Rectal smooth muscle tissue (tissue), 1 donor: ENCODE measurements at regions not wholly inside any gene's neighbourhood (a gene's known extent, or its start where the extent isn't known, plus 50 kb on each side); places are given as distances from the start of the nearest gene placed in this dataset.
"Not testable (repeated sequence)": the region's sequence is repeated elsewhere in the genome, so short reads cannot be mapped to it uniquely, and the experiment has no call there.

Source experiments
- H3K27ac ChIP-seq: one replicate; pipeline ENCODE4 v1.7.0; 2013; ENCODE audit warnings: low read depth, low read length, inconsistent platforms
- H3K27me3 ChIP-seq: one replicate; pipeline ENCODE4 v1.7.0; 2013; ENCODE audit warnings: low read length; ENCODE audit not compliant: control insufficient read depth, insufficient read depth
- H3K36me3 ChIP-seq: one replicate; pipeline ENCODE4 v1.7.0; 2013; ENCODE audit warnings: low read length; ENCODE audit not compliant: control insufficient read depth, insufficient read depth
- H3K4me1 ChIP-seq: one replicate; pipeline ENCODE4 v1.7.0; 2013; ENCODE audit warnings: low read length; ENCODE audit not compliant: control insufficient read depth, insufficient read depth
- H3K4me3 ChIP-seq: one replicate; pipeline ENCODE4 v1.7.0; 2013; ENCODE audit warnings: low read length
- H3K9ac ChIP-seq: one replicate; pipeline ENCODE4 v1.7.0; 2013; ENCODE audit warnings: low read length

DNA sequence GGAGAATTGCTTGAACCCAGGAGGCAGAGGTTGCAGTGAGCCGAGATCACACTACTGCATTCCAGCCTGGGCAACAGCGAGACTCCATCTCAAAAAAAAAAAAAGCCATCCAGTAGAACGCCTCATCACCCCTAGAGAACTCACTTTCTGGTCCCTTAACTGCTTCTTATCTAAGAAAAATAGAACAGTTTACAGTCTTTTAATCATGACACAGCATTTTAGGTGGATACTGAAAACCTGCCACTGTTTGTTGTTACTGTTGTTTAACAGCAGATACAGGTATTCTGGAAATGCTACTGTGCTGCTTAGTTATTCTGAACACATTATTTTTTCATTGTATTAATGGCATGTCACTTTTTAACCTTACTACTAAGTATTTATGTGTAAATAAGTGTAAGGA lies 624.3 kb upstream of the GHITM start:
- Histone ChIP-seq H3K36me3 (no peaks in the 10 kb centered on the region), H3K27me3 (no peaks in the 10 kb centered on the region), H3K27ac (no peak overlapping the region), H3K9ac (no peak overlapping the region), H3K4me1 (no peaks in the 10 kb centered on the region), H3K4me3 (no peak overlapping the region)

DNA sequence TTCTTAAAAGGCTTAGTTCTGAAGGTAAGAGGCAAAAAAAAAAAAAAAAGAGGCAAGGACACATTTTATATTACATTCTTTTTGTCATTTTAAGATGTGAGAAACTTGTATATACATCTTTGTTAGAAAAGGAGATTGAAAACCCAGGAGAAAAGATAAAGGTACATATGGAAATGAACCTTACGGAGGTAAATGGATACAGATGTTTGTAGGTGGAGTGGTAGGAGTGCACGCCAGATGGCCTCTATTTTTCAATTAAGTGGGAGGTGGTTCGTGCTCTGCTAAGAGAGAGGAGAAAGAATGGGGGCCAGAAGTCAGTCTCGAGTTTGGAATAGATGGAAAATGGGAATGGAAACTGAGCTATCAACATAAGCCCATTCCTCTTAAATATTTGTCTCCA lies 622.5 kb upstream of the GHITM start:
- Histone ChIP-seq H3K4me3 (no peak overlapping the region), H3K4me1 (no peaks in the 10 kb centered on the region), H3K9ac (no peak overlapping the region), H3K36me3 (no peaks in the 10 kb centered on the region), H3K27ac (no peak overlapping the region), H3K27me3 (no peaks in the 10 kb centered on the region)

DNA sequence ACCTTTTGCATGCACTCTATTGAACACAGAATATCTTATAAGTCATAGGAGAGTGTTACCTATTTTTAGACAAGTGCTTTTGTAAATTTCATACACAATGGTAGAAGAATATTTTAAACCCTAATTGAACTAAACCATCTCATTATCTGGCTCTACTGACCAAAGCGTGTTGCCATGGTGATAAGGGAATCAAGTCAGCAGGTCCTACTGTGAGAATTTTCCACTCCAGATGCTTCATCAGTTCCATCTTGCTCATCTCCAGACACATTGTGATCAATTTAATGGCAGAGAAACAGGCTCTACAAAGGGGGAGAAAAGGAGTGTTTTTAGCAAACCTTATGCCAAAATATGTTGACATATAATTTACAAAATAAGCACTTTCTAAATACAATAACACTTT lies 621.9 kb upstream of the GHITM start:
- Histone ChIP-seq H3K9ac (no peak overlapping the region), H3K27me3 (no peaks in the 10 kb centered on the region), H3K4me1 (no peaks in the 10 kb centered on the region), H3K36me3 (no peaks in the 10 kb centered on the region), H3K27ac (no peak overlapping the region), H3K4me3 (no peak overlapping the region)

DNA sequence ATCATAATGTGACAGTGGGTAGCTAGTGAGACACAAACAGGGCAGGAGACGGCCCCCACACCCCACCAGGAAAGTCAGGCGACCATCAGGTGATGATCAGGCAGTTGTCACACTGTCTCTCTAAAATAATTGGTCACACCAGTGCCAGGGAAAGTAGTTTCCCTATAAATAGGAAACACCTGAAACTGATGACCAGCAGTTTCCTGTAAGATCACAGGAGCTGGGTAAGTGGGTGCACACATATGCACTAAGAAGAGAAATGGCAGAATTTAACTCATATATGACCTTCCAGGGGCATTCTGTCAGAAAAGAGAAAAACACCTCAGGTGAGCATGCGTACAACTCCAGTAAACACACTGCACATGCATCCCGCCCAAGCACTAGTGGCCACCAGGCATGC lies 620.5 kb upstream of the GHITM start:
- H3K27me3 ChIP-seq = no peaks in the 10 kb centered on the region
- H3K9ac ChIP-seq = no peak overlapping the region

DNA sequence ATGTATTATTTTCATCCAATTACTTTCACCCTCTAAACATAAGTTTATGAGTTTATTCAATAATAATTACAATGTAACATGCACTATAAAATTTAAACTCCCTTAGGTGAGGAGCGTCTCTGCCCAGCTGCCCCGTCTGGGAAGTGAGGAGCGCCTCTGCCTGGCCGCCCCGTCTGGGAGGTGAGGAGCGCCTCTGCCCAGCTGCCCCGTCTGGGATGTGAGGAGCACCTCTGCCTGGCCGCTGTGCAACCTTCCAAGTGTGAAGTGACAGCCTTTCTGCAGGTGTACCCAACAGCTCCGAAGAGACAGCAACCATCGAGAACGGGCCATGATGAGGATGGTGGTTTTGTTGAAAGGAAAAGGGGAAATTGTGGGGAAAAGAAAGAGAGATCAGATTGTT lies 618.9 kb upstream of the GHITM start:
- H3K36me3 ChIP-seq, H3K27me3 ChIP-seq, H3K27ac ChIP-seq, H3K4me3 ChIP-seq, H3K9ac ChIP-seq, H3K4me1 ChIP-seq: not testable (repeated sequence)

More for the DNA sequence above, 620.5 kb upstream of the GHITM start:
- Histone ChIP-seq H3K4me3 (no peak overlapping the region), H3K27ac (no peak overlapping the region), H3K4me1 (no peaks in the 10 kb centered on the region), H3K36me3 (no peaks in the 10 kb centered on the region)

DNA sequence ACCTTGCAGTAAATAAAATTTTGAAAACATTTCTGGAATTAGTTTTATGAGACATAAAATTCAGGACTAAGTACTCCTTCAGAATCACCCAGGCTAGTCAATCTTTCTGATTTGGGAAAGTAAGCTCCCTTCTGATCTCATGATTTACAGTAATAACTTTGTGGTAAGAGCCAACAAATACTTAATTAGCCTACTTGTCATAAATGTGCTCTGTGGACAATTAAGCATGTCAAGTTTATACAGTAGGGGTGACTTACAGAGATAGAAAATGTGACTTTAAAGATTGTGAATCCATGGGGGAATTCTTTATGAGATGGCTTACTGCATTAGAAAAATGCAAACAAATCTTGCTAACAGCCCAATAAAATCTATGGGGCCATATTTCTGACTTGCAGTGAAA lies 616.9 kb upstream of the GHITM start:
- Histone ChIP-seq H3K27ac (no peak overlapping the region), H3K9ac (no peak overlapping the region), H3K4me3 (no peak overlapping the region)

DNA sequence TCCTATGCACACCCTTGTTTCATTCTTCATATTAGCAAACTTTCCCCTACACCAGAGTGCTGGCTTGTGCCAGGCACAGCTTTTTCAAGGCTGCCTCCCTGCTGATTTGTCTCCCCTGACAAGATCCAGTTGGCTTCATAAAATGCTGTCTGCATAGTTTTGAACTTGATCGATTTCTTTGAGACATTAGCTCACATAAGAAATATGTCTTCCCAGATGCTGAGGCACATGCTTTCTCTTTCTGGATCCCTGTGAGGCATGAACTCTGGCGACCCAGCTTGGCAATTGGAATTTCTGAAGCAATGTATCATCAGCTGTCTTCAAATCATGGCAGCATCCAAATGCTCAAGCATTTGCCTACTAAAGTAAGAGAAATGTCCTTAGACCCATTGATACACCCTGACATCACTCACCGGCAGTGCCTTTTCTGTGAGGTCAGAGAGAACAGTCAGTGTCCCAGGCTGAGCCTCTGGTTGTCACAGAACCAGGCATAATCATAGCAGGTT lies 616.4 kb upstream of the GHITM start:
- no peak overlapping the region for H3K9ac ChIP-seq
- H3K4me3 ChIP-seq = no peak overlapping the region
- no peaks in the 10 kb centered on the region for H3K27me3 ChIP-seq
- H3K4me1 ChIP-seq = no peaks in the 10 kb centered on the region
- H3K36me3 ChIP-seq = no peaks in the 10 kb centered on the region
- no peak overlapping the region for H3K27ac ChIP-seq

More for the DNA sequence above, 616.9 kb upstream of the GHITM start:
- no peaks in the 10 kb centered on the region for H3K4me1 ChIP-seq
- no peaks in the 10 kb centered on the region for H3K36me3 ChIP-seq
- H3K27me3 ChIP-seq = no peaks in the 10 kb centered on the region

DNA sequence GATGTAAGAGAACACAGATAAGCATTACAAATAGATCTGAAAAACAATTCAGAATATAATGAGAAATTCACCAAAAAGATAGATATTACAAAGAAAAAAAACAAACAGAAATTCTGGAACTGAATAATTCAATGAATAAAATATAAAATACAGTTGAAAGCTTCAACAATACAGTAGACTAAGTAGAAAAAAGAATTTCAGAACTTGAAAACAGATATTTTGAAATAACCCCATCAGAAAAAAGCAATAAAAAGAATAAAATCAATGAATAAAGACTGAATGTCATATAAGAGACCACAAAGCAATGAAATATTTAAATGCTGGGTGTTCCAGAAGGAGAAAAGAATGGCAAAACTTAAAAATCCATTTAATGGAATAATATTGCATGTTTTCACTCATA lies 611.4 kb upstream of the GHITM start:
- H3K4me1 ChIP-seq = no peaks in the 10 kb centered on the region
- no peak overlapping the region for H3K9ac ChIP-seq
- H3K27ac ChIP-seq = no peak overlapping the region
- no peaks in the 10 kb centered on the region for H3K36me3 ChIP-seq
- no peaks in the 10 kb centered on the region for H3K27me3 ChIP-seq
- H3K4me3 ChIP-seq = no peak overlapping the region

DNA sequence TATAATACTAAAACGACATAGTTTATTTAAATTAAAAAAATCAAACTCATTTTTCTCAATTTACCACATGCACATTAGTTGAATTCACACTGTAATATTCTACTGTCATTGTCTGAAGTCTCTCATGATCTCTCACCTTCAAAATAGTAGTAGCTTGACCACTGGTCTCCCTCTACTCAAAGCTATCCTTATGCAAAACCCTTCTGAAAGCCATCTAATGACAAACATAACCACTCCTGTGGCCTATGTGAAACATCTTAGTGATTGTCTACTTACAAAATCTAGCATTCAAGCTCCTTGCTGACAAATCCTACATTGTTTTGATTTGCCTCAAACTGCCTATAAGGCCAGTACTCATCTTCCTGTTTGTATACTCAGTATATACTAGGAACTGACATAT lies 606.0 kb upstream of the GHITM start:
- Histone ChIP-seq H3K27ac (no peak overlapping the region), H3K27me3 (no peaks in the 10 kb centered on the region), H3K4me1 (no peaks in the 10 kb centered on the region), H3K36me3 (no peaks in the 10 kb centered on the region), H3K9ac (no peak overlapping the region), H3K4me3 (no peak overlapping the region)

DNA sequence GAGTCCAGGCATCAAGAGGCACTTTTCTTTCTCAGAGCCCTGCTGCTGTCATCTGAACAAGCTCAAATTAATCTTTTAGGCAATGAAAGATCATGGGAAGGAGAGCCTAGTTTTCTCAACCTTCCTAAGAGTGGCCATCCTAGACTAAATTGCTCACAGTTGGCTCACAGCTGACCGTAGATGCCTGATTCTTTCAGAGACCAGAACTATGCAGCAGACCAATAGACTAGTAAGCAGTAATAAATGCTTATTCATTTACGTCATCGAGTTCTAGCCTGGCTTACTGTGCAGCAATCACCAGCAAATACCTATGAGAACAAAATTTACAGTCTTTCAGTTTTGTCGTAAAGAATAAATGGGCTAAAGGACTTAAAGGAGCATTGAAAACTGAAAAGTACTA lies 602.9 kb upstream of the GHITM start:
- no peaks in the 10 kb centered on the region for H3K27me3 ChIP-seq
- no peak overlapping the region for H3K27ac ChIP-seq
- no peaks in the 10 kb centered on the region for H3K36me3 ChIP-seq
- peaks cover 5% of the 10 kb centered on the region for H3K4me1 ChIP-seq
- H3K9ac ChIP-seq = no peak overlapping the region
- no peak overlapping the region for H3K4me3 ChIP-seq

DNA sequence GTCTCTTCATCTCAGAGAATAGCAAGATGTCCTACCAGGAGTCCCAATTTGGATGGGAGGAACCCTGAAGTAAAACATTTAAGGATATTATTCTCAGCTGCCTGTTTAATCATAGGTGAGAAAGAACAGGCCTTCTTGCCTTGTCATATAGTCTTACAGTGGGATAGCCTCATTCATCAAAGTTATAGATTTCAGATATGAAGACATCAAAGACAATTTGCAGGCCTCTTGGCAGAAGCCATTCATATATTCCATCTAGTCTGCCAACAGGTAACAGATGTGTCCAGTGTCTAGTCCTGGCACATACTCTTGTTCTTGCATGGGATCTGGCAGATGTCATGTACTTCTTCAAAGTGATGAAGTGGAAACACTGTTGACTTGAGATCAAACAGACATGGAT lies 601.3 kb upstream of the GHITM start:
- H3K4me1 ChIP-seq = peaks cover 5% of the 10 kb centered on the region
- no peak overlapping the region for H3K27ac ChIP-seq
- no peaks in the 10 kb centered on the region for H3K36me3 ChIP-seq
- H3K27me3 ChIP-seq = no peaks in the 10 kb centered on the region
- H3K9ac ChIP-seq = no peak overlapping the region
- H3K4me3 ChIP-seq = no peak overlapping the region

DNA sequence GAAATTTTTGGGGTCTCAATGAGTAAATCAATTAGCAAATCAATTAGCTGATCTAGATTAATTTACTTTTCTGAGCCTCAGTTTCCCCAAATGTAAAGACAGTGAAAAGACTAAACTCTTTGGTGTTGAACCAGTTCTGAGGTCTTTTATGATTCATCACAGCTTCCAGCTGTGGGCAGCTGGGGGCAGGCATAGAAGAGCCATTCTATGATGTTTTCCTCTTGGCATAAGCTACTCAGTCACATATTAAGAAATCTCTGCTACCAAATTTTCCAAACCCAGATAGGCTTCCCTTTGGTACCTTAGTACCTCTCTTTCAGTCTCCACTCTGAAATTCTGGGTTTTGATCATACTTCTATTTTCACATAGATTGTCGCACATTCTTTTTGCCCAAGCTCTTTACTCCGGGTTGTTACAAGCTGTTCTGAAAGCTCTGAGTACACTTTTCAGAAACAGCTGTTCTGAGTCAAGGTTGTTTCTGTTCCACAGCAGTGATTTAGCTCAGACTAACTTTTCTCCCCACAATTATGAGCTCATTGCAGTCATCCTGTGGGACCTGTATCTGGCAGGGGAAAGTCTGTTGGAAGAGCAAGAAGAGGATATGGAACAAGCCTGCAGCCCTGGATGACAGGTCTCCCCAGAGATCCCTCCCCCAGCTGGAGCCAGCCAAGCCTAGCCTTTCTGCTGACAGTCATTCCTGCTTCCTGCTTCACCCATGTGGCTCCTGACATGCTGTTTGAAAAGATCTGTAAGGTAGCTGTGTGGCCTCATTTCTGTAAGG lies 599.6 kb upstream of the GHITM start:
- peak overlapping the region; percentile 58 for H3K27ac ChIP-seq
- peaks cover 5% of the 10 kb centered on the region for H3K4me1 ChIP-seq
- no peak overlapping the region for H3K4me3 ChIP-seq
- no peaks in the 10 kb centered on the region for H3K27me3 ChIP-seq
- no peaks in the 10 kb centered on the region for H3K36me3 ChIP-seq
- H3K9ac ChIP-seq = no peak overlapping the region

DNA sequence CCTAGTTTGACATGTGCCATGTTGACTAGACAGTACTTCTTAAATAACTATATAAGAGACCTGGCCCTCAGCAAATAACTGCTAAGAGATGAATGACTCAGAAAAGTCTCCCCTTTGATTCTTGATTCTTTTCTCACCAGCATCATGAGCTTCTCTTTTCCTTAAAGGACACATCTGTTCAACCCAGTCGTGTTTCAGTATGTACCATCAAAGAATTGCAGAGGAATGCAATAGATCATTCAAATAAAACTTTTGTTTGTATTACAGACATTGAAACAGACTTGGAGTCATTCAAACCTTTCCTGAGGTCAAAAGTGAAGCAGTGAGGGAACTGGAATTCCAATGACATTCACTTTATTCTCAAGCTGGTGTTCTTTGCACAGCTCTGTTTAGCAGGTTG lies 598.3 kb upstream of the GHITM start:
- Histone ChIP-seq H3K4me1 (peaks cover 5% of the 10 kb centered on the region), H3K27ac (no peak overlapping the region), H3K9ac (no peak overlapping the region), H3K4me3 (no peak overlapping the region), H3K36me3 (no peaks in the 10 kb centered on the region), H3K27me3 (no peaks in the 10 kb centered on the region)
